B cell (primary cell): ENCODE measurements at regions not wholly inside any gene's neighbourhood (a gene's known extent, or its start where the extent isn't known, plus 50 kb on each side); places are given as distances from the start of the nearest gene placed in this dataset.

Experiments
- EZH2 ChIP-seq: IDR thresholded peaks from 2 replicates; pipeline ENCODE4 v1.6.1; 2012; ENCODE audit warnings: borderline replicate concordance, low read depth, mild to moderate bottlenecking, moderate library complexity, low read length; ENCODE audit not compliant: insufficient read depth, poor library complexity, severe bottlenecking
- TF ChIP-seq, protein P1 (sequence below): fragments of 200-600 bp; IDR thresholded peaks from one replicate; pipeline ENCODE4 v1.8.0; 2022; ENCODE audit warnings: antibody characterized with exemption, mild to moderate bottlenecking

DNA sequence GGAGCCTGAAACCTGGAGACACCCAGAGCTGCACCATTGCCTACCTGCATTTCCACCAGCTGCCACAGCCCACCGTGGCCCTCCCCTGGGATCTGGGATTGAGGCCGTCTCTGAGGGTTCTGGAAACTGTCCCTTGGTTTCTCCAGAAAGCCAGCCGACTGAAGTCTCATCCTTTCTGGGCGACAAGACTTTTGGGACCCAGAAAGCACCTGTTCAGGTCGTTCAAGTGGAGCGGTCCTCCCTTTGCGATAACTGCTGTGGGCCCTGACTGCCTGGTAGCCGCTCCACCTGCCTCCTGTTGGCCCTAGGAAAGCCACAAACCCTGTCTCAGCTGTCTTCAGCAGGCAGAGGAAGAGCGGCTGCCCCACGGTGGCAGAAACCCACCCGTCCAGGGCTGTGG, 346.0 kb upstream of the MKI67 start:
- TF ChIP-seq, protein P1, sequence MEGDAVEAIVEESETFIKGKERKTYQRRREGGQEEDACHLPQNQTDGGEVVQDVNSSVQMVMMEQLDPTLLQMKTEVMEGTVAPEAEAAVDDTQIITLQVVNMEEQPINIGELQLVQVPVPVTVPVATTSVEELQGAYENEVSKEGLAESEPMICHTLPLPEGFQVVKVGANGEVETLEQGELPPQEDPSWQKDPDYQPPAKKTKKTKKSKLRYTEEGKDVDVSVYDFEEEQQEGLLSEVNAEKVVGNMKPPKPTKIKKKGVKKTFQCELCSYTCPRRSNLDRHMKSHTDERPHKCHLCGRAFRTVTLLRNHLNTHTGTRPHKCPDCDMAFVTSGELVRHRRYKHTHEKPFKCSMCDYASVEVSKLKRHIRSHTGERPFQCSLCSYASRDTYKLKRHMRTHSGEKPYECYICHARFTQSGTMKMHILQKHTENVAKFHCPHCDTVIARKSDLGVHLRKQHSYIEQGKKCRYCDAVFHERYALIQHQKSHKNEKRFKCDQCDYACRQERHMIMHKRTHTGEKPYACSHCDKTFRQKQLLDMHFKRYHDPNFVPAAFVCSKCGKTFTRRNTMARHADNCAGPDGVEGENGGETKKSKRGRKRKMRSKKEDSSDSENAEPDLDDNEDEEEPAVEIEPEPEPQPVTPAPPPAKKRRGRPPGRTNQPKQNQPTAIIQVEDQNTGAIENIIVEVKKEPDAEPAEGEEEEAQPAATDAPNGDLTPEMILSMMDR, result no peak
- TF ChIP-seq EZH2, result no peak
